T follicular helper cell (primary cell): ENCODE measurements at regions not wholly inside any gene's neighbourhood (a gene's known extent, or its start where the extent isn't known, plus 50 kb on each side); places are given as distances from the start of the nearest gene placed in this dataset.
"Not testable (repeated sequence)": the region's sequence is repeated elsewhere in the genome, so short reads cannot be mapped to it uniquely, and the experiment has no call there.

ENCODE experiments used
- DNase-seq: peaks from one replicate; pipeline ENCODE4 v3.0.0-alpha.2; 2020; ENCODE audit warnings: low read depth

GRCh38 chr2:239725551-239725890, 299.6 kb downstream of the NDUFA10 start:
- no peak for DNase-seq

- DNase-seq = no peak
Observed at GRCh38 chr2:239724851-239725550, 300.1 kb downstream of the NDUFA10 start.

- no peak for DNase-seq
Observed at GRCh38 chr2:239724194-239724849, 300.8 kb downstream of the NDUFA10 start.

GRCh38 chr2:239723486-239724193, 301.5 kb downstream of the NDUFA10 start:
- DNase-seq = no peak

GRCh38 chr2:239722760-239723470, 302.2 kb downstream of the NDUFA10 start:
- DNase-seq = no peak

GRCh38 chr2:239721991-239722759, 303.0 kb downstream of the NDUFA10 start:
- no peak for DNase-seq

- no peak for DNase-seq
Observed at GRCh38 chr2:239721531-239721930, 303.6 kb downstream of the NDUFA10 start.

GRCh38 chr2:239720361-239721360, 304.5 kb downstream of the NDUFA10 start:
- DNase-seq = no peak

- no peak for DNase-seq
Observed at GRCh38 chr2:239719791-239720360, 305.3 kb downstream of the NDUFA10 start.

- DNase-seq = not testable (repeated sequence)
Observed at GRCh38 chr2:239718991-239719390, 306.2 kb downstream of the NDUFA10 start.

- no peak for DNase-seq
Observed at GRCh38 chr2:239717706-239718105, 307.4 kb downstream of the NDUFA10 start.

GRCh38 chr2:239717319-239717675, 307.8 kb downstream of the NDUFA10 start:
- DNase-seq = no peak

- DNase-seq = no peak
Observed at GRCh38 chr2:239716536-239717318, 308.4 kb downstream of the NDUFA10 start.

- DNase-seq = no peak
Observed at GRCh38 chr2:239716009-239716408, 309.1 kb downstream of the NDUFA10 start.

- DNase-seq = no peak
Observed at GRCh38 chr2:239715606-239716005, 309.5 kb downstream of the NDUFA10 start.

- DNase-seq = no peak
Observed at GRCh38 chr2:239715202-239715601, 309.9 kb downstream of the NDUFA10 start.

- no peak for DNase-seq
Observed at GRCh38 chr2:239714116-239714515, 311.0 kb downstream of the NDUFA10 start.

- DNase-seq = no peak
Observed at GRCh38 chr2:239712755-239713154, 311.9 kb upstream of the HDAC4 start.

- no peak for DNase-seq
Observed at GRCh38 chr2:239711911-239712570, 311.2 kb upstream of the HDAC4 start.
